HT1080 (cell line): ENCODE measurements at regions not wholly inside any gene's neighbourhood (a gene's known extent, or its start where the extent isn't known, plus 50 kb on each side); places are given as distances from the start of the nearest gene placed in this dataset.

Experiments
- DNase-seq: peaks from one replicate; pipeline ENCODE4 v3.0.0-alpha.2; 2015; ENCODE audit warnings: low read depth

- no peak for DNase-seq
Observed at GRCh38 chr7:123060446-123060845, 64.9 kb upstream of the TAS2R16 start.

GRCh38 chr7:123057911-123058310 is 62.4 kb upstream of the TAS2R16 start:
- no peak for DNase-seq

- DNase-seq = peak; percentile 21
Observed at GRCh38 chr7:123054357-123055133, 59.0 kb upstream of the TAS2R16 start.

- DNase-seq = peak; percentile 34
Observed at GRCh38 chr7:123051916-123052315, 56.4 kb upstream of the TAS2R16 start.

- DNase-seq = no peak
Observed at GRCh38 chr7:123047955-123048354, 52.5 kb upstream of the TAS2R16 start.
